Prostate gland (tissue), 2 donors: ENCODE measurements at regions not wholly inside any gene's neighbourhood (a gene's known extent, or its start where the extent isn't known, plus 50 kb on each side); places are given as distances from the start of the nearest gene placed in this dataset.

ENCODE experiments used
- DNase-seq: peaks from one replicate; pipeline ENCODE4 v3.0.0-alpha.2; 2019; ENCODE audit warnings: low spot score
- H3K27ac ChIP-seq, 2 donors: fragments of 200-600 bp; sonication (generic); 2 replicates each; pipeline ENCODE4 v1.5.1; 2017 to 2019
- H3K27me3 ChIP-seq: fragments of 200-600 bp; sonication (generic); replicated peaks from 2 replicates; pipeline ENCODE4 v1.5.1; 2019; ENCODE audit not compliant: insufficient read depth
- H3K36me3 ChIP-seq, 2 donors: fragments of 200-600 bp; sonication (generic); 1 replicate in 1 of 2; 2 replicates in 1 of 2; pipeline versions ENCODE4 v1.5.1 to v1.8.1; 2017 to 2019
- H3K4me1 ChIP-seq: fragments of 200-600 bp; sonication (generic); replicated peaks from 2 replicates; pipeline ENCODE4 v1.5.1; 2019
- H3K4me3 ChIP-seq, 2 donors: fragments of 200-600 bp; sonication (generic); 2 replicates each; pipeline ENCODE4 v1.5.1; 2017 to 2019
- H3K9me3 ChIP-seq: fragments of 200-600 bp; sonication (generic); 2 replicates; pipeline ENCODE4 v1.5.1; 2017
- CTCF ChIP-seq, 4 experiments: fragments of 200-600 bp in 2 of 4; fragments of 450-650 bp in 2 of 4; sonication (generic) in 2 of 4; IDR thresholded peaks; 1 replicate in 3 of 4; 2 replicates in 1 of 4; pipeline ENCODE4 v1.5.1; 2016 to 2019; ENCODE audit warnings: antibody characterized with exemption in 4 of 4, mild to moderate bottlenecking in 2 of 4, moderate library complexity in 2 of 4
- POLR2A ChIP-seq: fragments of 450-650 bp; IDR thresholded peaks from one replicate; pipeline ENCODE4 v1.6.1; 2016; ENCODE audit warnings: antibody characterized with exemption, mild to moderate bottlenecking
- POLR2AphosphoS5 ChIP-seq: sonication (generic); formaldehyde crosslinking; IDR thresholded peaks from one replicate; pipeline ENCODE4 v1.6.1; 2017; ENCODE audit warnings: antibody characterized with exemption
- WGBS: methylation state at CpG from one replicate; pipeline ENCODE4 v1.1.5; 2018; 5-methylcytosine and 5-hydroxymethylcytosine counted together
- intact Hi-C: fragments of 100-400 bp; cut with DNase I; formaldehyde crosslinking; loops from one replicate; pipeline ENCODE4 v1.14.2; 2022

GRCh38 chr3:135736740-135737139, 228.8 kb upstream of the PPP2R3A start:
- Histone ChIP-seq H3K4me1 (no peaks in the 10 kb centered on the region), H3K4me3 (no peak overlapping the region), H3K27me3 (peaks cover 2% of the 10 kb centered on the region), H3K9me3 (no peaks in the 10 kb centered on the region), H3K27ac (no peak overlapping the region), H3K36me3 (no peaks in the 10 kb centered on the region)
- intact Hi-C loops = no loop called here
- WGBS = 57% methylated on average over 6 of the region's 6 CpGs
- TF ChIP-seq POLR2A = no peak
- no peak for TF ChIP-seq CTCF (IDR thresholded peaks at IDR 0.05)
- TF ChIP-seq POLR2AphosphoS5 = no peak
- DNase-seq = peak; percentile 6

GRCh38 chr3:135739779-135740178, 225.7 kb upstream of the PPP2R3A start:
- Histone ChIP-seq H3K4me3 (no peak overlapping the region), H3K27ac (no peak overlapping the region), H3K4me1 (no peaks in the 10 kb centered on the region), H3K9me3 (no peaks in the 10 kb centered on the region), H3K27me3 (no peaks in the 10 kb centered on the region), H3K36me3 (no peaks in the 10 kb centered on the region)
- intact Hi-C loops = no loop called here
- DNase-seq = no peak
- no peak for TF ChIP-seq CTCF (IDR thresholded peaks at IDR 0.05)
- TF ChIP-seq POLR2A = no peak
- TF ChIP-seq POLR2AphosphoS5 = no peak
- 55% methylated on average over 2 of the region's 2 CpGs for WGBS

DNA sequence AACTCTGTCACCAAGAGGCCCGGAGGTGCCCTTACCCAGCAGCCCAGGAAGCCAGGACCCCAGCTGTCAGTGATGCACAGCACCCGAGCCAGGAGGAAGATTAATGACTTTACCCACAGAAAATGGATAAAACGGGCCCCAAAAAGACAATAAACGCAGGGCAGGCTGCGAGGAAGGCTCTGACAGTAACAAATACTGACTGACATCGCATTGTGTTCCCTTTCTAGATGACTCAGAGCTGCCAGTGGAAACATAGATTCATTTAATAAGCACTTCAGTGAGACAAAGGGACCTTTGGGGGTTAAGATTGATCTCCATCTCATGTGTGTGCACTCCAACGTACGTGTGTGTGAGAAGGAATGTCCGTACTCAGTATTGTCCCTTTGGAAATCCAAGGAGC, 225.3 kb upstream of the PPP2R3A start:
- WGBS = 61% methylated on average over 9 of the region's 9 CpGs
- intact Hi-C loops = no loop called here
- TF ChIP-seq CTCF (IDR thresholded peaks at IDR 0.05) (no peak), POLR2AphosphoS5 (no peak), POLR2A (no peak)
- H3K9me3 ChIP-seq = no peaks in the 10 kb centered on the region
- no peak overlapping the region for H3K4me3 ChIP-seq
- H3K4me1 ChIP-seq = no peaks in the 10 kb centered on the region
- no peaks in the 10 kb centered on the region for H3K27me3 ChIP-seq
- DNase-seq = no peak
- no peak overlapping the region for H3K27ac ChIP-seq
- no peaks in the 10 kb centered on the region for H3K36me3 ChIP-seq

DNA sequence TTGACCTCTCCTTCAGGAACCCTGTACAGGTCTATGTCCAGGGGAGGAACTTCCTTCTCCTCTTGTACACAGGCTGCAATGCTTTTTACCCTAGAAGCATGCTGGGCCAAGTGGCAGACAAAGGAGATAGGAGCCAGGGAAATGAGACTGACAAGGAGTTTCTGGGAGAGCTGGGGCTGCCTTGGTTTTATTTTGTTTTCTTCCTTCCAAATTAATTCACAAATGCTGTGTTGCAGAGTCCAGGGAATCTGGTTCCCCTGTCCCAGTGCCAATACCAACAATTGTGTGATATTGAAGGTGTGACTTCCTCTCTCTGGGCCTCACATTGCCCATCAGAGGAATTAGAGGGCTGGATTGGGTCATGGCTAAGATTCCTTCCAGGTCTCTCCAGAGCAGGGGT, 224.8 kb upstream of the PPP2R3A start:
- Histone ChIP-seq H3K4me1 (no peaks in the 10 kb centered on the region), H3K4me3 (no peak overlapping the region), H3K36me3 (no peaks in the 10 kb centered on the region), H3K9me3 (no peaks in the 10 kb centered on the region), H3K27ac (no peak overlapping the region), H3K27me3 (no peaks in the 10 kb centered on the region)
- TF ChIP-seq POLR2AphosphoS5 (no peak), POLR2A (no peak), CTCF (IDR thresholded peaks at IDR 0.05) (no peak)
- DNase-seq = no peak
- intact Hi-C loops = no loop called here

DNA sequence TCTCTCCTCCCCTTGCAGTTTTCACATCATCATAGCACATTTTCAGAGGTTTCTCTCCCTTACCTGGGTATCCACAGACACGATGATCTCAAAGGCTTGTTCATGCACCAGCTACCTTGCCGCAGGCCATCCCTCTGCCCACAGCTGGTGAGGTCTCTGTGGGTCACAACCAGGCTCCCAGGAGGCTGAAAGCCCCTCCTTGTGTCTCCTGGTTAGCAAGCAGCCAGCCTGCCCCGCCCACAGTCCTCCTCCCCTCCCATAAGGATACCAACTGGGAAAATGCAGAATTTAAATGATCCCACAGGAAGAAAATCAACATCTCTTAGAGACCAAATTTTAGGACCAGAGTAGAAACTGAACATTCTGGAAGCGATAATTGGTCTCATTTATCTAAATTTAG, 213.5 kb upstream of the PPP2R3A start:
- intact Hi-C loops = no loop called here
- Histone ChIP-seq H3K4me1 (no peaks in the 10 kb centered on the region), H3K4me3 (no peak overlapping the region), H3K36me3 (no peaks in the 10 kb centered on the region), H3K9me3 (no peaks in the 10 kb centered on the region), H3K27me3 (no peaks in the 10 kb centered on the region), H3K27ac (no peak overlapping the region)
- no peak for TF ChIP-seq POLR2AphosphoS5
- TF ChIP-seq CTCF (IDR thresholded peaks at IDR 0.05) = no peak
- no peak for TF ChIP-seq POLR2A
- no peak for DNase-seq
- WGBS = 80% methylated on average over 4 of the region's 4 CpGs
